ENCODE measurements at regions not wholly inside any gene's neighbourhood (a gene's known extent, or its start where the extent isn't known, plus 50 kb on each side); places are given as distances from the start of the nearest gene placed in this dataset.

- H3K4me1 ChIP-seq: no peaks in the 10 kb centered on the region
- TF ChIP-seq CTCF (IDR thresholded peaks at IDR 0.05): no peak
- intact Hi-C loops (cut with DNase I): no loop called here
- no peak overlapping the region for H3K4me3 ChIP-seq
- no peak for DNase-seq (ENCODE audit: low spot score in 2 of 2)
- no peaks in the 10 kb centered on the region for H3K9me3 ChIP-seq
- H3K27ac ChIP-seq: no peak overlapping the region
- no peaks in the 10 kb centered on the region for H3K27me3 ChIP-seq
- H3K36me3 ChIP-seq: no peaks in the 10 kb centered on the region
These were observed 51.9 kb upstream of the TSPAN11 start for GRCh38 chr12:30874455-30875321.

GRCh38 chr12:30870491-30871265, 55.9 kb upstream of the TSPAN11 start:
- H3K9me3 ChIP-seq: no peaks in the 10 kb centered on the region
- H3K27me3 ChIP-seq: no peaks in the 10 kb centered on the region
- TF ChIP-seq CTCF (IDR thresholded peaks at IDR 0.05): no peak
- no peaks in the 10 kb centered on the region for H3K4me1 ChIP-seq
- intact Hi-C loops (cut with DNase I): no loop called here
- no peak overlapping the region for H3K27ac ChIP-seq
- no peak for DNase-seq (ENCODE audit: low spot score in 2 of 2)
- no peaks in the 10 kb centered on the region for H3K36me3 ChIP-seq
- H3K4me3 ChIP-seq: no peak overlapping the region

GRCh38 chr12:30867415-30867814, 59.1 kb upstream of the TSPAN11 start:
- H3K36me3 ChIP-seq: no peaks in the 10 kb centered on the region
- no peaks in the 10 kb centered on the region for H3K27me3 ChIP-seq
- no peak for DNase-seq (ENCODE audit: low spot score in 2 of 2)

GRCh38 chr12:30866256-30866655, 60.3 kb upstream of the TSPAN11 start:
- DNase-seq (ENCODE audit: low spot score in 2 of 2): no peak
- no peak for TF ChIP-seq CTCF (IDR thresholded peaks at IDR 0.05)
- no peaks in the 10 kb centered on the region for H3K36me3 ChIP-seq
- intact Hi-C loops (cut with DNase I): no loop called here
- no peaks in the 10 kb centered on the region for H3K4me1 ChIP-seq
- no peak overlapping the region for H3K27ac ChIP-seq
- H3K27me3 ChIP-seq: no peaks in the 10 kb centered on the region
- H3K4me3 ChIP-seq: no peak overlapping the region
- H3K9me3 ChIP-seq: no peaks in the 10 kb centered on the region

More at GRCh38 chr12:30867415-30867814, 59.1 kb upstream of the TSPAN11 start:
- Histone ChIP-seq H3K27ac (no peak overlapping the region), H3K4me1 (no peaks in the 10 kb centered on the region), H3K4me3 (no peak overlapping the region), H3K9me3 (no peaks in the 10 kb centered on the region)
- intact Hi-C loops (cut with DNase I): no loop called here
- TF ChIP-seq CTCF (IDR thresholded peaks at IDR 0.05): no peak

- Histone ChIP-seq H3K9me3 (no peaks in the 10 kb centered on the region), H3K4me1 (no peaks in the 10 kb centered on the region), H3K27ac (no peak overlapping the region), H3K27me3 (no peaks in the 10 kb centered on the region), H3K36me3 (no peaks in the 10 kb centered on the region), H3K4me3 (no peak overlapping the region)
- intact Hi-C loops (cut with DNase I): no loop called here
- DNase-seq (ENCODE audit: low spot score in 2 of 2): no peak
- no peak for TF ChIP-seq CTCF (IDR thresholded peaks at IDR 0.05)
These were observed 62.7 kb upstream of the TSPAN11 start for GRCh38 chr12:30863839-30864238.

Measured in ascending aorta (tissue), 2 donors.